HG03135 (cell line): ENCODE measurements at regions not wholly inside any gene's neighbourhood (a gene's known extent, or its start where the extent isn't known, plus 50 kb on each side); places are given as distances from the start of the nearest gene placed in this dataset.
"Not testable (repeated sequence)": the region's sequence is repeated elsewhere in the genome, so short reads cannot be mapped to it uniquely, and the experiment has no call there.

Experiments used
- ATAC-seq: cut with Tn5 transposase; IDR thresholded peaks from one replicate; pipeline ENCODE4 v1.9.1; 2021; ENCODE audit warnings: mild to moderate bottlenecking, moderate library complexity; ENCODE audit not compliant: unreplicated experiment

DNA sequence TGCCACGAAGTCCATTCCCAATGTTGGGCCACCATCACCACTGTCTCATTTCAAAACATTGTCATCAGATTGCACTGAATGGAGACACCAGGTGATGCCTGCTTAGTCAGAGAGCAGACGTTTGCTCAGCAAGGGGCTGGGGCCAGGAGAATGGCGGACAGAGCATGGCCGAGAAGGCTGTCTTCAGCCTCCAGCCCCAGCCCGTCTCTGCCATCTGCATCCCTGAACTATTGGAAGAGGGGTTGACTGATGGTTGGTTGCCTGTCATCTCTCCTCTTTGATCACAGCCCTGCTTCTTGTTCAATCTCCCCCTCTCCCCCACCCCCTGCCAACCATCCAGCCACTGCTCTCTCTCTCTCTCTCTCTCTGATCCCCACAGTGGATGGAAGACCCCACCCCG lies 140.9 kb downstream of the SHOX start:
- no peak for ATAC-seq

GRCh38 chrX:769796-770195 lies 139.2 kb downstream of the SHOX start:
- no peak for ATAC-seq

- ATAC-seq = no peak
Observed at GRCh38 chrX:768596-768995, 138.0 kb downstream of the SHOX start.

GRCh38 chrX:758917-759316 lies 128.3 kb downstream of the SHOX start:
- no peak for ATAC-seq

DNA sequence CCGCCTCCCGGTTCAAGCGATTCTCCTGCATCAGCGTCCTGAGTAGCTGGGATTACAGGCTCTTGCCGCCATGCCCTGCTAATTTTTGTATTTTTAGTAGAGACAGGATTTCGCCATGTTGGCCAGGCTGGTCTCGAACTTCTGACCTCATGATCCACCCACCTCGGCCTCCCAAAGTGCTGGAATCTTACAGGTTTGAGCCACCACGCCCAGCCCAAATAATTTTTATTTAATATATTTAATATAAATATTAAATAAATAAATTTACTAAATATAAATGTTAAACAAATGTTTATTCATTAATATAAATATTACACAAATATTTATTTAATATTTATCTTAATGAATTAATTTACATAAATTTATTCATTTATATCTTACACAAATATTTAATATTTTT lies 120.2 kb downstream of the SHOX start:
- no peak for ATAC-seq

GRCh38 chrX:750263-750662 lies 119.7 kb downstream of the SHOX start:
- no peak for ATAC-seq

DNA sequence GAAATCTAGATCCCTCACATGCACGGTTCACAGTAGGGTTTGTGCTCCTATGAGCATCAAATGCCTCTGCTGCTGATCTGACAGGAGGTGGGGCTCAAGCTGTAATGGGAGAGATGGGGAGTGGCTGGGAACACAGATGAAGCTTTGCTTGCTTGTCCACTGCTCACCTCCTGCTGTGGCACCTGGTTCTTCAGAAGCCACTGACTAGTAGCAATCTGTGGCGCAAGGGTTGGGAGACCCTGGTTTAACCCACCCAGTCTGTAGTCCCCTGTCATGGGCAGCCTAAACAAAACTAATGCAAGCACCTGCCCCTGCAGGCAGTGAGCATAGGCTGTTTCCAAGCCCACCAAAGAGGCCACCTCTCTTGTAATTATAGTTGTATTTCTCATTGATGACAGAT lies 116.6 kb downstream of the SHOX start:
- ATAC-seq = no peak

DNA sequence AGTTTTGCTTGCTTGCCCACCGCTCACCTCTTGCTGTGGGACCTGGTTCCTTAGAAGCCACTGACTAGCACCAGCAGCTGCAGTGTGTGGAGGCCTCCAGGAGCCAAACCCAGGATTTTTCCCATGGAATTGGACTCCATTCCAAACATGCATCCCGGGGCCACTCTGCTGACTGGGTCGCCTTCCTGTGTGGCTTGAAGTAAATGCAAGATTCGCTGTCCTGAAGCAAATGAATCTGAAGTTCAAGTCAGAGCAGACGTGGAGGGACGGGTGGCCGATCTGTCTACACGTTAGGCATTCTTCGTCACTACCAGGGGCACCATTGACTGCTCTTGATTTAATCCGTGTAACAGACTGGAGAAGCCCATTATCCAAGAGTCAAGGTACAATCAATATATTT lies 109.0 kb downstream of the SHOX start:
- ATAC-seq = no peak

DNA sequence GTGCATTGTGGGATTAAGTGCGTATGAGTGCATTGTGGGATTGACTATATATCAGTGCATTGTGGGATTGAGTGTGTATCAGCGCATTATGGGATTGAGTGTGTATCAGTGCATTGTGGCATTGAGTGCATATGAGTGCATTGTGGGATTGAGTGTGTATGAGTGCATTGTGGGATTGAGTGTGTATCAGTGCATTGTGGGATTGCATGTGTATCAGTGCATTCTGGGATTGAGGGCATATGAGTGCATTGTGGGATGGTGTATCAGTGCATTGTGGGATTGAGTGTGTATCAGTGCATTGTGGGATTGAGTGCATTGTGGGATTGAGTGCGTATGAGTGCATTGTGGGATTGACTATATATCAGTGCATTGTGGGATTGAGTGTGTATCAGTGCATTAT lies 106.4 kb downstream of the SHOX start:
- not testable (repeated sequence) for ATAC-seq

GRCh38 chrX:734362-734761 lies 103.8 kb downstream of the SHOX start:
- no peak for ATAC-seq

GRCh38 chrX:733961-734360 lies 103.4 kb downstream of the SHOX start:
- no peak for ATAC-seq

DNA sequence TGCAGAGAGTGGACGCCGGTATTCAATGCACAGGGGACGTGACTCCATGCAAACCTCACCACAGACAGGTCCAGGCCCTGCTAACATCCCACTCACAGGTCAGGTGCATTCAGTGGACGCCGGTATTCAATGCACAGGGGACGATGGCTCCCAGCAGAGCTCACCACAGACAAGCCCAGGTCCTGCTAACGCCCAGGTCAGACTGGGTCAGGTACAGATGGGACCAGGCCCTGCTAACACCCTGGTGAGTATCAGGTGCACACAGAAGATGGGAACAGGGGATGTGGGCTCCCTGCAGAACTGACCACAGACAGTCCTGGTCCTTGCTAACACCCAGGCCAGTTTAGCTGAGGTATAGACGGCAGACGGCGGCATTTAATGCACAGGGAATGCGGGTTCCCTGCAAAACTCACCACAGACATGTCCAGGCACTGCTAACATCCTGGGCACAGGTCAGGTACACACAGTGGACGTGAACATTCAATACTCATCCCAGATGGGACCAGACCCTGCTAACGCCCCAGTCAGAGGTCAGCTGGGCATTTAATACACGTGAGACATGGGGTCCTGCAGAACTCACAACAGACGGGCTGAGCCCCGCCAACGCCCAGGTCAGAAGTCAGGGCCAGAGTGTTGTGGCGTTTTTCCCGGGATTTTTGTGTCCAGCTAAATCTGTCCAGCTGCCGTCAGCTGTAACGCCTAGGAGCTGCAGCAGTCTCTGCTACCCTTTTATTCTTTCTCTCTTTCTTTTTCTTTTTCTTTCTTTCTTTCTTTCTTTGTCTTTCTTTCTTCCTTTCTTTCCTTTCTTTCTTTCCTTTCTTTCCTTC lies 99.2 kb downstream of the SHOX start:
- no peak for ATAC-seq

GRCh38 chrX:729101-729500 lies 98.5 kb downstream of the SHOX start:
- not testable (repeated sequence) for ATAC-seq

- ATAC-seq = not testable (repeated sequence)
Observed at GRCh38 chrX:728639-729038, 98.0 kb downstream of the SHOX start.

GRCh38 chrX:727738-728621 lies 97.4 kb downstream of the SHOX start:
- ATAC-seq = no peak

GRCh38 chrX:725971-726370 lies 95.4 kb downstream of the SHOX start:
- no peak for ATAC-seq

DNA sequence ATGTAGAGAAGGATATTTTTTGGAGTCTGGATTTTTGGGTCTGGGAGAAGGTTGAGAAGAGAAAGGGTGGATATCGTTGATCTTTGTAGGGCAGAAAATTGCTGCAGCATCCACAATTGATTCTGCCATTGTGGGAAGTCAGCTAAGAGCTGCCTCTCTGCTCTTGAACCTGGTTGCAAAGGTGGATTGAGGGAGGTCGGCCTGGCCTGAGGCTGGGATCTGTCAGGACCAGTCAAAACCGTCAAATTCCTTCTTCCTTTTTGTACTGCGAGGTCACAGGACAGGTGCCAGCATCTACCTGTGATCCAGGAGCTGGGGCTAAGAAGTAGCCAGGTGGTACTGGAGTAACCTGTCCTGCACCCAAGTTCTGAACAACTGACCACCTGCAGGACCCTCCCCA lies 93.7 kb downstream of the SHOX start:
- ATAC-seq = no peak

DNA sequence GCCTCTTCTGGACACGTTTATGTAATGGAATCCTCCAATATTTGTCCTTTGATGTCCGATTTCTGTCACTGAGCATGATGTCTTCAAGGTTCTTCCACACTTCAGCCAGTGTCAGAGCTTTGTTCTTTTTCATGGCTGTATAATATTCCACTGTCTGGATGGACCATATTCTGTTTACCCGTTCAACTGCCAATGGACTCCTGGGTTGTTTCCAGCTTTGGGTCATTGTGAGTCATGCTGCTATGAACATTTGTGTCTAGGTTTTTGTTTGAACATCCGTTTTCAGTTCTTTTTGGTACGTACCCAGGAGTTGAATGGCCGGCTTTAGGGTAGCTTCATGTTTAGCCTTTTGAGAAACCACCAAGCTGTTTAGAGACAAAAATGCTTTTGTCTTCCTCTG lies 93.2 kb downstream of the SHOX start:
- ATAC-seq = no peak

- ATAC-seq = no peak
Observed at GRCh38 chrX:721354-721753, 90.8 kb downstream of the SHOX start.

DNA sequence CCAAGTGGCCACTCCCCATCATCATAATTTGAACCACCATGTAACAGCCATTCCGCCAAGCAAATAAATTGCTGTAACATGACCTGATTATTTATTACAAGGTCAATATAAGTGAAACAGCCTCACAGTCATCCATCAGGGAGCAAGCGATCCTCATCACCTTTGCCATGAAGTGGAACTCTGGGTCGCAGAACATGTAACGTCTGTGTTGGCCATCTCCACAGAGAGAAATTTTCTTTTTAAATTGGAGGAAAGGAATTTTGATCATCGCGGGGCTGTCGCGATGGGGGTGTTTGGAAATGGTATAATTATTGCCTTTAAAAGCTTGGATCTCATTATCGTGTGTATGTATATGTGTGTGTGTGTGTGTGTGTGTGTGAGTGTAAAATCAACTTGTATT lies 90.2 kb downstream of the SHOX start:
- no peak for ATAC-seq

GRCh38 chrX:720250-720649 lies 89.7 kb downstream of the SHOX start:
- ATAC-seq = no peak

DNA sequence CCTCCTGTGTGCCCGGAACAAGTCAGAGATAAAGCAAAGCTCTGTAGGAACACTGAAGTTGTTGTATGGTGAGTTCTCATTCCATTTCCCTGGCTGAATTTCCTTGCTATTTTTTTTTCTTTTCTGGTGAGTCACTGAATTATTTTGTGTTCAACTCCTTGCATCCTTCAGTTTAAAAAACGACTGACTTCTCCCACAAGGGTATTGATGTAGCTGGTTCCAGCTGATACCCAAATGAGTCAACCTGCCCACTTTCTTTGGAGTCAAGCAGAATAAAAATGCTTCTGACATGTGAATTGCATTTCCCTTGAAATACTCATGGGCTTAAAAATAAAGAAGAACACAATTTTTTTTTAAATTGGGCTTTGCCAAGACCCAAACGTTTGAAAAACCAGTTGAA lies 85.5 kb downstream of the SHOX start:
- no peak for ATAC-seq
